GM18868 (cell line): ENCODE measurements at regions not wholly inside any gene's neighbourhood (a gene's known extent, or its start where the extent isn't known, plus 50 kb on each side); places are given as distances from the start of the nearest gene placed in this dataset.

Experiments
- ATAC-seq: cut with Tn5 transposase; IDR thresholded peaks from one replicate; pipeline ENCODE4 v1.9.1; 2021; ENCODE audit warnings: mild to moderate bottlenecking, moderate library complexity; ENCODE audit not compliant: unreplicated experiment

DNA sequence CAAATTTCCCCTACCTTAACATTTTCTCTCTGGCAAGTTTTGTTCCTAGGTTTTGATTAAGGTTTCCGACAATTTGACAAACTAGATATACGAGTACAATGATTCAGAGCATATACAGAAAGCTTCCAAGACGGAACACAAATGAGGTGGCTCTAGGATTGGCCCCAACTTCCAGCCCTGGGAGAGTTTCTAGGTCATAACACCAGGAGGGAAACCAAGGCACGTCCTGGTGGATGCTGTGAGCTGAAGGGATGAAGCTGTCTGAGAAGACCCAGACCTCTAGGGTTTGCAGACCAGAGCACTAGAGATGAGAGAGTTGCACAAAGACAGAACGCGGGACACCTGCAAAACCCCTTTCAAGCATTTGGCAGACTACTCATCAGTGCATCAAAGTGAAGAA is 51.5 kb upstream of the CAND1 start:
- no peak for ATAC-seq
